Hematopoietic multipotent progenitor cell treated with erythropoietin and hydrocortisone succinate and interleukin-3 and kit ligand, for 4 days (in vitro differentiated cells): ENCODE measurements at regions not wholly inside any gene's neighbourhood (a gene's known extent, or its start where the extent isn't known, plus 50 kb on each side); places are given as distances from the start of the nearest gene placed in this dataset.

Experiments used
- DNase-seq: peaks from one replicate; pipeline ENCODE4 v3.0.0-alpha.2; 2015

DNA sequence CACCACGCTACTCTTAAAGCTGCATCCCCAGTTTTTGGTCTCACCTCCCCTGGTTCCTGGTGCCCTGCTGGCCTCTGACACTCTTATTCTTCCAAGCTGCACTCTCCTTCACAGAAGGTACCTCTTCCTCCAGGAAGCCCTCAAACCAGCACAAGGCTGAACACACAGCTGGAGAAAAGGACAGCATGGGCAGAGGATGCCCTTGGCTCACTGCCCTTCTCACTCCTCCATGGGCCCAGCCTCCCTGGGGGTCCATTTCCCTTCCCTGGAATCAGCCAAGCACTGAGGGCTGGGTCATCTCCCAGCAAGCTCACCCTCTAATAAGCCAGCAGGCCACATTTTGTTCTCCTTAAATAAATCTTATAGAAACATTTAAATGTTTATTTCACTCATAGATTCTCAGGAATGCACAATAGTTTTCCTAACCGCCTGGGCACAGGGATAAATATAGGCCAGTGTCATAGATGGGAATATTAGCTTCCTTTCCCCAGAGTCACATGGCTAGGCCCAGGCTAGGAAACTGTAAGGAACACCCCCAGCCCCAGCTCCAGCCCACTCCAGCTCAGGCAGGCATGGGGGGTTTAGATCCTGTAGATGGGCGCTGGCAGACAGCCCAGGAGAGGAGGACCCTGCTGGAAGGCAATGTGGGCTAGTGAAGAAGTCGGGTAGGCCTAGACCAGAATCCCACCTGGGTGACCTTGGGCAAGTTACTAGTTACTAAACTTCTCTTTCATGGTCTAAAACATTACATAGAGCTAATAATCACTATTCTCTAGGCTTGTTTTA is 51.5 kb downstream of the IRAG1 start:
- no peak for DNase-seq

DNA sequence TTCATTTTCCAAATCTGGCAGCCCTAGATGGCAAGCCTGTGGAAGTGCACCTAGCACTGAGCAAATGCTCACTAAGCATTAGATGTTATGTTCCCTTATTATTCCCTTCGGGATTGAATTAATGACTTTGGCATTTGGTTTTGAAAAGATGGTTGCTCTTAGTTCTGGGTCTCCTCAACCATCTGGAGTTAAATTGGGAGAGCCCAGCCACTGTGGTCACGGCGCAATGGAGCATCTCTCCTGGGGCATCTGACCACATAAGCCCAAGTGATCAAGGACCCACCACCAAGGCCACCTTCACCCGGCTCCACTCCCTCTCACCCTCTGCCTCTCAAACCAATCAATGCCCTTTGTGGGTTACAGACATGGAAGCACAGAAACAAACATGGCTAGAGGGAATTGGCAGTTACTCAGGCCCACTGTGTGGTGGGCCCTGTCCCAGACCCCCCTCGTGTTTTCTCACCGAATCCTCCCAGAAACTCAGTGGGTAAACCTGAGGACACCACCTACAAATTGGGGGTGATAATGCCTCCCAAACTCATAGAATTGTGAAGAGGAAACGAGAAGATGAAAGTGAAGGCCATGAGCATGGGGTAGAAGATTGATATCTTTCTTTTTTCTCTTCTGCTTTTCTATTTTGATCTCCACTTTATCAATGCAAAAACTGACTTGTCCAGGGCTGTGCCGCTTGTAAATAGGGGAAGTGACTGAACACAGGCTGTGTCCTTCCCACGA is 52.2 kb downstream of the IRAG1 start:
- peak; percentile 89 for DNase-seq

GRCh38 chr11:10640308-10640707 is 53.2 kb downstream of the IRAG1 start:
- DNase-seq, result peak; percentile 70

- peak; percentile 22 for DNase-seq
Measured at GRCh38 chr11:10639350-10639749, 54.2 kb downstream of the IRAG1 start.

- DNase-seq, result no peak
Measured at GRCh38 chr11:10638316-10638925, 55.1 kb downstream of the IRAG1 start.

GRCh38 chr11:10637731-10638151 is 55.8 kb downstream of the IRAG1 start:
- DNase-seq, result no peak

DNA sequence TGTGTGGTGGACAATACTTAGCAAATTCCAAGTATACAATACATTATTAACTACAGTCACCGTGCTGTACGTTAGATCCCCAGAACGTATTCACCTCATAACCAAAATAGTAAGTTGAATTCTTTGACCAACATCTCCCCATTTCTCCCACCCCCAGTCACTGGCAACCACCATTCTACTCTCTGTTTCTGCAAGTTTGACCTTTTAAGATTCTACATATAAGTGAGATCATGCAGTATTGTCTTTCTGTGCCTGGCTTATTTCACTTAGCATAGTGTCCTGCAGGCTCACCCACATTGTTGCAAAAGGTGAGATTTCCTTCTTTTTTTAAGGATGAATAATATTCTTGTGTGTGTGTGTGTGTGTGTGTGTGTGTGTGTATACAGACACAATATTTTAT is 59.1 kb downstream of the IRAG1 start:
- DNase-seq, result no peak

- DNase-seq, result no peak
Measured at GRCh38 chr11:10633261-10633660, 60.3 kb downstream of the IRAG1 start.

DNA sequence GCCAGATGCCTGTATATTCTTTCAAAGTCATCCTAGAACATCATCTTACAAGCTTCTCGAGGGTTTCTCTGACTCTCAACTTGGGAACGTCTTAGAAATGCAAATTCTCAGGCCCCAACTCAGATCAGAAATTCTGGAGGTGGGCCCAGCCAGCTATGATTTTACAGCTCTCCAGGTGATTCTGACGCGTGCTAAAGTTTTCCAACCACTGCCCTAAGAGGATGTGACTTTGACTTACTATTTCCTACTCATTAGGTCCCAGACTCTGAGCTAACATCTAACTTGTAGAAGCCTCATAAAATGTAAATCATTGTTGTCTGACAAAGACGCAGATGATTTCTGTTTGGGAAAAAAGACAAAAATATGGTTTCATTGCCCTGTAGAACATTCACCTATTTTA is 61.1 kb downstream of the IRAG1 start:
- no peak for DNase-seq

DNA sequence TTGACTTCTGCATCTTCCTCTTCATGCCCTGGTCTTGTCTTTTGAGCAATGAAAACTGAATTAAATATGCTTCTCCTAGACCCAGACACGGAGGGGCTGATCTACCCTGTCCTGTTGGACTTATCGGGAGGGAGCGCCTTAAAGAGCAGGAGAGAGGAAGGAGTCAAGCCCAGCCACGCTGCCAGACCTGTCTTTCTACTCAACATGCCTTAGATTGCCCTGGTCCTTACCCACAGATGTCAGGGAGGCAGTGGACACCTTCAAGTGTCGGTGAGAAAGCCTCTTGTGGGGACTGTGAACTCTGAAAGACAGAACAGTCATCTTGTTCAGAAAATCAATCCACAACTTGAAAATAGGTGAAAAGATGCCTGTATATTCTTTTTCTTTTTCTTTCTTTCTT is 61.8 kb downstream of the IRAG1 start:
- DNase-seq, result no peak

DNA sequence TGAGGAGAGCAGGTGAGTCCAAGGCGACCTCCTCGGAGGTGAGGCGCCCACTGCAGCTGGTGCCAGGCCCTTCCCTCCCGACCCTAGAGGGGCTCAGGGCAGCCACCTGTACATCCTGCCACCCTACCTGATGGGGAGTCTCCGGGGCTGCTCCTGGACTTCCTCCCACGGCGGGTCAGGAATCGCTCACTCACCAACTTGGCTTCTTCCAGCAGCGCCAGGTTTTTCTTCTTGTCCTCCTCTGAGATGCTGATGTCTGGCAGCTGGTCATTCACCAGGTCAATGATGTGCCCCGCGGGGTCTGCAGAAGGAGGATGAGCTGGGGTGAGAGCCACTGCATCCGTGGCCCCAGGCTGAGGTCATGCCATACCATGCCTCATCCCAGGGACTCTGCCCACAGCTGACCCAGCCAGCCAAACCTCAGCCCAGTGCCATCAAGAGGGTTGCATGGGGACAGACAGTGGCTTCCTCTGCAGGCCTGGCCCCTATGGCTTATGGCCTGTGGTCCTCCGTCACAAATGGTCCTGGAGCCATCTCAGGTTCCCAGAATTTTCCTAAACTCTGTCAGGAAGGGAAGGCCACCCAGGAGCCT is 61.0 kb upstream of the LYVE1 start:
- no peak for DNase-seq

DNA sequence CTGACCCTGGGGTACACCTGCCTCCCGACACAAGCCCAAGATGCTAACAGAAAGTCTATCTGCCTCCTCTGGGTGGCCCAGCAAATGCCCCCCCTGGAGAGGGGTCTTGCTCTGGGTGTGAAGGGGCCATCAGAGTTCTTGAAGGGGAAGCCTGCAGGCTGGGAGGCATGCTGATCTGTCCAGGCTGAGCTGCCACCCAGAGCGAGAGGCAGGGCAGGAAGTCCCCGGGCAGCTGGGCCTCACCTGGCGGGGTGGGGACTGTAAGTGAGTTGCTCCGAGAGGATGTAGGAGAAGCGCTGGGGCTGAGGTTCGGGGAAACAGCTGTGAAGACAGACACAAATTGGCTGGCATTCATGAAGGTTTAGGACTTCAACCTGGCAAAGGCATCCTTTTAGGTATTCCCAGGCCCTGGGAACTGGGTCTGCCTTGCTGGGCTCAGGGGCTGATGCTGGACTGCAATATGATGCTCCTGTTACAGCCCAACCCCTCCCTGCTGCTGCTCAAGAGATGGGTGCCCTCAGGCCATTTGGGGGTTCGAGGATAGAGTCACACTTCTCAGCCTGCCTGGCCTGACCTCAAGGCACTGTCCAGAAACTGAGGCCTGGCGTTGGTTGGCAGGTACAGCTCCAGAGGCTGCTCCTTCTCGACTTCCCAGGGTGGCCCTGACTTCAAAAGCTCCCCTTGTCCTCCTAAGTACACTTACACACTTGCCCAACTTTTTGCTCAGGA is 60.2 kb upstream of the LYVE1 start:
- DNase-seq, result no peak

DNA sequence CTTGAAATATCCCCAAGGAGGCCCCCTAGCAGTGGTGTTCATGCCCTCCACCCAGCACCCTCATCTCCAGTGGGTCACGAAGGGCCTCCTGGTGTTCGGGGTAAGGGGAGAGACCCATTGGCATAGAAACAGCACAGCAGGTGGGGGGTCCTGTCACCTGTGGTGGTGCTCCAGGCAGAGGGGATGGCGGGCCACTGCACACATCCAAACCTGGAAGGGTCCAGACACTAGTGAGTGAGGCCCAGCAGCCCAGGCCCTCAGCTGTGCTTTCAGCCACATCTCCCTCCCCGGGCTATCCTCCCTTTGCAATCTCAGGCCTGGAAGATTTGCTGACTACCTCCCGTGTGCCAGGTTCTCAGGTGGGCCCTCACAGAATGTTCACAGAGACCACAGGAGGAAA is 59.4 kb upstream of the LYVE1 start:
- no peak for DNase-seq

DNA sequence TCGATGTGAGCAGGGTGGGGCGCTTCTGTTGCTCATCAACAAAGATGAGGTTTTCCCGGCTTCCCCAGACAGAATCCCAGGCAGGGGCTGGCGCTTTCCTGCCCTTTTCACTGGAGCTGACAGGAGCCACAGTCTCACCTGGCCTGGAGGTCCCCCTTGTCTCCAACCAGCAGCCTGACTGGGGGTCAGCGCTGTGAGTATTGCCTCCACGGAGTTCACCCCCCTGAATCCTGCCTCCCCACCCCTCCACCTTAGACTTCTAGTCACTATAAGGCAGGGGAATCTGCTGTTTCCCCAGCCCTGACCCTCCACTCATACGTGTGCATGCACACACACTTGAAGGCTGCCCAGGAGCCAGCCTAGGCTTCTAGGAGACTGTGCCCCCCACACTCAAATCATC is 58.8 kb upstream of the LYVE1 start:
- no peak for DNase-seq

DNA sequence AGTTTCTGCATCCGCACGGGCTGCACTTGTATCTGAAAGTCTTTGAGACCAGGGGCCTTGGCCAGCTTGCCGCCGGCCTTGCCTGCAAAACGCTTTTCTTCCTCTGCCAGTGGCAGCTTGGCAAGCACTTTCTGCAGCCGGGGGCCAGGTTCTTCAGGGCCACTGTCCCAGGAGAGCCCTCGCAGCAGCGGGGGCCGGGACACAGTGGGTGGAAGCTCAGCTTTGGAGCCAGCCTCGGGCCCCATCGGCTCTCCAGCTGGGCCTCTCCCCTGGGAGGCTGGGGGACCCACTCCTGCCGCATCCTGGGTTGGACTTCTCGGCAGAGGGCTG is 57.5 kb upstream of the LYVE1 start:
- no peak for DNase-seq

DNA sequence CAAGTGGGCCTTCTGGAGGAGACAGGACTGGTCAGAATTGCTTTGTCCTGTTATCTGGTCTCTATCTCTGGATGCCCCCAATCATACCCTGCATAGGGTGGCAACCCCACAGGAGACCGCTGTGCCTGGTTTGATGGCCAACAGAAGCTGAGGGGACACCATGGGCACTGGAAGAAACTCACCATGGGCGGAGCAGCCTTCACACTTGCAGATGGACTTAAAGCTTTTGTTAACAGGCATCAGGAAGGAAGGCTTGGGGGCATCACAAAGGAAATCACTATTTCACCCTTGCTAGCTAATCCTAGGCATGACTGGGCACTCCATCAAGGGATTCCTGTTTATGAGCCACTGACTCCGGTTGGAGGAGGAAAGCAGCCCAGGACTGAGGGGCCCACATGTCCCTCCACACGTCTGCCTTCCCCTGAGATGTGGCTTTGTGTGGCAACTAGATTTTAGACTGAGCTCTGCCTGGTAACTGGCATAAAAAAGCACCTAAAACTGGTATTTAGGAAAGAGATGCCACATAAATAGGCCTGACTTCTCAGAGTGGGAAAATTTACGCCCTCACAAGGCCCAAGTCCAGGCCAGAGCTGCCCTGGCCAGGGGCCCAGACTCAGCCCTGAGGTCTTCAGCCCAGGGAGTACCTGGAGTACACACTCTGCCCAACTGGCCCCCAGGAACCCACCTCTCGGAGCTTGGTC is 57.0 kb upstream of the LYVE1 start:
- no peak for DNase-seq

- DNase-seq, result peak; percentile 75
Measured at GRCh38 chr11:10623797-10624761, 55.6 kb upstream of the LYVE1 start.

GRCh38 chr11:10622957-10623791 is 54.7 kb upstream of the LYVE1 start:
- peak; percentile 63 for DNase-seq

- no peak for DNase-seq
Measured at GRCh38 chr11:10622108-10622507, 53.6 kb upstream of the LYVE1 start.

DNA sequence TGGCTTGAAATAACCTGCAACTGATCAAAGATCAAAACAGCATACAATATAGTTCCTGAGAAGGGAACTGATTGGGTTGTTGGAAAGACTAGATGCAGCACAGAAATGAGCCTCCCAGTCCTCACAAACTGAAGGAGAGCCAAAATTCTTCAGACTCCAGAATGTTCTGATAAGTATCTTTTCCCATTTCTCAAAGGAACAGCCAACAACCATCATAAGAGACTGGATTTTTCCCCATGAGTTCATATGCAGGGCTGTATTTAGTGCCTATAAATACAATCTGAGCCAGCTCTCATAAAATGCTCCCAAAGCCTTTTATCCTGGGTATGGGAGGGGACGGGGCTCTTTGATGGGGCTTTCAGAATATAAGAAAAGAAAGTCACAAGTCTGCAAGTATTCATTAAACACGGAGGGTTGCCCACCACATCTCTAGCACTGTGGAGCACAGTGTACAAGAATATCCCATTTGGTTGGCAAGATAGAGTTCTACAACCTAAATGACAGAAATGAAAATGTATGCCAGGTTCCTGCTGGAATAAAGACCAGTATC is 50.7 kb upstream of the LYVE1 start:
- no peak for DNase-seq
